Fibroblast of skin of right quadriceps (primary cell): ENCODE measurements at regions not wholly inside any gene's neighbourhood (a gene's known extent, or its start where the extent isn't known, plus 50 kb on each side); places are given as distances from the start of the nearest gene placed in this dataset.
A peak's percentile ranks its signal among the peaks of the same experiment; 100 is the strongest.

Experiments used
- DNase-seq: peaks from one replicate; pipeline ENCODE4 v3.0.0-alpha.2; 2013

- peak; percentile 23 for DNase-seq
Measured at GRCh38 chr2:207465894-207466293, 63.9 kb upstream of the CREB1 start.

- DNase-seq = peak; percentile 86
Measured at GRCh38 chr2:207467716-207468347, 61.9 kb upstream of the CREB1 start.

GRCh38 chr2:207468488-207468887 lies 61.3 kb upstream of the CREB1 start:
- peak; percentile 62 for DNase-seq

GRCh38 chr2:207469451-207469850 lies 60.3 kb upstream of the CREB1 start:
- no peak for DNase-seq

GRCh38 chr2:207469943-207470729 lies 59.6 kb upstream of the CREB1 start:
- DNase-seq = no peak

GRCh38 chr2:207471261-207471660 lies 58.5 kb upstream of the CREB1 start:
- DNase-seq = no peak

GRCh38 chr2:207472343-207473048 lies 57.3 kb upstream of the CREB1 start:
- DNase-seq = peak; percentile 20

GRCh38 chr2:207473049-207473930 lies 56.5 kb upstream of the CREB1 start:
- peak; percentile 87 for DNase-seq

GRCh38 chr2:207473931-207474235 lies 55.9 kb upstream of the CREB1 start:
- no peak for DNase-seq

- DNase-seq = peak; percentile 67
Measured at GRCh38 chr2:207474863-207475485, 54.8 kb upstream of the CREB1 start.

GRCh38 chr2:207475546-207475945 lies 54.2 kb upstream of the CREB1 start:
- DNase-seq = peak; percentile 27

- DNase-seq = no peak
Measured at GRCh38 chr2:207477896-207478295, 51.9 kb upstream of the CREB1 start.

- peak; percentile 32 for DNase-seq
Measured at GRCh38 chr2:207478572-207478971, 51.2 kb upstream of the CREB1 start.

GRCh38 chr2:207479198-207479785 lies 50.5 kb upstream of the CREB1 start:
- DNase-seq = peak; percentile 43
